Upper lobe of right lung (tissue), 1 donor: ENCODE measurements at regions not wholly inside any gene's neighbourhood (a gene's known extent, or its start where the extent isn't known, plus 50 kb on each side); places are given as distances from the start of the nearest gene placed in this dataset.

Experiments used
- ATAC-seq: fragments of 200-7000 bp; cut with Tn5 transposase; one replicate; pipeline ENCODE4 v1.9.1; 2020; ENCODE audit warnings: mild to moderate bottlenecking, moderate library complexity
- DNase-seq: peaks from one replicate; pipeline ENCODE4 v3.0.0-alpha.2; 2020
- H3K27ac ChIP-seq: fragments of 200-600 bp; one replicate; pipeline ENCODE4 v1.8.0; 2022
- H3K27me3 ChIP-seq: fragments of 200-600 bp; one replicate; pipeline ENCODE4 v1.8.0; 2022; ENCODE audit warnings: mild to moderate bottlenecking
- H3K36me3 ChIP-seq: fragments of 200-600 bp; one replicate; pipeline ENCODE4 v1.8.0; 2022
- H3K4me1 ChIP-seq: fragments of 200-600 bp; one replicate; pipeline ENCODE4 v1.8.0; 2022
- H3K4me3 ChIP-seq: fragments of 200-600 bp; one replicate; pipeline ENCODE4 v1.8.0; 2022; ENCODE audit warnings: mild to moderate bottlenecking
- H3K9me3 ChIP-seq: fragments of 200-600 bp; one replicate; pipeline ENCODE4 v1.8.0; 2022
- CTCF ChIP-seq: fragments of 200-600 bp; IDR thresholded peaks from one replicate; pipeline ENCODE4 v1.8.0; 2022; ENCODE audit warnings: antibody characterized with exemption
- intact Hi-C: fragments of 100-400 bp; cut with DNase I; formaldehyde crosslinking; loops from one replicate; pipeline ENCODE4 v1.11.0; 2022
- donor health status: DM: no; HTN: yes; CAD: no; lungs with severe emphysema.

GRCh38 chr4:18397681-18398390 lies 376.3 kb upstream of the LCORL start:
- no peak overlapping the region for H3K27ac ChIP-seq
- TF ChIP-seq CTCF, result no peak
- no peaks in the 10 kb centered on the region for H3K36me3 ChIP-seq
- no peak overlapping the region for H3K4me3 ChIP-seq
- no peak for DNase-seq
- no peak for ATAC-seq
- H3K4me1 ChIP-seq, result no peaks in the 10 kb centered on the region
- H3K27me3 ChIP-seq, result peaks cover 3% of the 10 kb centered on the region
- H3K9me3 ChIP-seq, result no peaks in the 10 kb centered on the region
- intact Hi-C loops, result no loop called here

GRCh38 chr4:18394656-18395055 lies 373.1 kb upstream of the LCORL start:
- DNase-seq (no peak), ATAC-seq (no peak)
- Histone ChIP-seq H3K27me3 (no peaks in the 10 kb centered on the region), H3K4me3 (no peak overlapping the region), H3K27ac (no peak overlapping the region), H3K36me3 (no peaks in the 10 kb centered on the region), H3K4me1 (no peaks in the 10 kb centered on the region), H3K9me3 (no peaks in the 10 kb centered on the region)
- no peak for TF ChIP-seq CTCF
- intact Hi-C loops, result no loop called here

GRCh38 chr4:18391354-18391728 lies 369.8 kb upstream of the LCORL start:
- Histone ChIP-seq H3K27me3 (no peaks in the 10 kb centered on the region), H3K4me1 (no peaks in the 10 kb centered on the region), H3K9me3 (no peaks in the 10 kb centered on the region), H3K4me3 (no peak overlapping the region), H3K27ac (no peak overlapping the region), H3K36me3 (no peaks in the 10 kb centered on the region)
- ATAC-seq (no peak), DNase-seq (no peak)
- intact Hi-C loops, result no loop called here
- no peak for TF ChIP-seq CTCF

GRCh38 chr4:18390655-18391353 lies 369.2 kb upstream of the LCORL start:
- intact Hi-C loops, result no loop called here
- H3K9me3 ChIP-seq, result no peaks in the 10 kb centered on the region
- H3K4me3 ChIP-seq, result no peak overlapping the region
- DNase-seq, result no peak
- no peaks in the 10 kb centered on the region for H3K4me1 ChIP-seq
- ATAC-seq, result no peak
- no peaks in the 10 kb centered on the region for H3K27me3 ChIP-seq
- no peaks in the 10 kb centered on the region for H3K36me3 ChIP-seq
- H3K27ac ChIP-seq, result no peak overlapping the region
- no peak for TF ChIP-seq CTCF

- Histone ChIP-seq H3K4me3 (no peak overlapping the region), H3K4me1 (no peaks in the 10 kb centered on the region), H3K27me3 (no peaks in the 10 kb centered on the region), H3K27ac (no peak overlapping the region), H3K36me3 (no peaks in the 10 kb centered on the region), H3K9me3 (no peaks in the 10 kb centered on the region)
- DNase-seq (no peak), ATAC-seq (peak; percentile 54)
- intact Hi-C loops, result no loop called here
- no peak for TF ChIP-seq CTCF
These were observed 367.6 kb upstream of the LCORL start for GRCh38 chr4:18389115-18389514.
